Retinal pigment epithelial cell (primary cell): ENCODE measurements at regions not wholly inside any gene's neighbourhood (a gene's known extent, or its start where the extent isn't known, plus 50 kb on each side); places are given as distances from the start of the nearest gene placed in this dataset.

Source experiments
- DNase-seq: peaks from one replicate; pipeline ENCODE4 v3.0.0-alpha.2; 2010; ENCODE audit warnings: low read depth
- H3K4me3 ChIP-seq: 2 replicates; pipeline ENCODE4 v1.5.1; 2011; ENCODE audit warnings: mild to moderate bottlenecking, low read length, control low read depth, moderate library complexity
- TF ChIP-seq, protein P1 (sequence below): conservative IDR thresholded peaks from 2 replicates; pipeline ENCODE4 v1.5.1; 2011; ENCODE audit warnings: low read depth, low read length, control low read depth, inconsistent platforms

- TF ChIP-seq, protein P1, sequence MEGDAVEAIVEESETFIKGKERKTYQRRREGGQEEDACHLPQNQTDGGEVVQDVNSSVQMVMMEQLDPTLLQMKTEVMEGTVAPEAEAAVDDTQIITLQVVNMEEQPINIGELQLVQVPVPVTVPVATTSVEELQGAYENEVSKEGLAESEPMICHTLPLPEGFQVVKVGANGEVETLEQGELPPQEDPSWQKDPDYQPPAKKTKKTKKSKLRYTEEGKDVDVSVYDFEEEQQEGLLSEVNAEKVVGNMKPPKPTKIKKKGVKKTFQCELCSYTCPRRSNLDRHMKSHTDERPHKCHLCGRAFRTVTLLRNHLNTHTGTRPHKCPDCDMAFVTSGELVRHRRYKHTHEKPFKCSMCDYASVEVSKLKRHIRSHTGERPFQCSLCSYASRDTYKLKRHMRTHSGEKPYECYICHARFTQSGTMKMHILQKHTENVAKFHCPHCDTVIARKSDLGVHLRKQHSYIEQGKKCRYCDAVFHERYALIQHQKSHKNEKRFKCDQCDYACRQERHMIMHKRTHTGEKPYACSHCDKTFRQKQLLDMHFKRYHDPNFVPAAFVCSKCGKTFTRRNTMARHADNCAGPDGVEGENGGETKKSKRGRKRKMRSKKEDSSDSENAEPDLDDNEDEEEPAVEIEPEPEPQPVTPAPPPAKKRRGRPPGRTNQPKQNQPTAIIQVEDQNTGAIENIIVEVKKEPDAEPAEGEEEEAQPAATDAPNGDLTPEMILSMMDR, result no peak
- DNase-seq, result no peak
- no peak overlapping the region for H3K4me3 ChIP-seq
Measured at GRCh38 chr3:55194376-55194775, 266.5 kb upstream of the LRTM1 start.

DNA sequence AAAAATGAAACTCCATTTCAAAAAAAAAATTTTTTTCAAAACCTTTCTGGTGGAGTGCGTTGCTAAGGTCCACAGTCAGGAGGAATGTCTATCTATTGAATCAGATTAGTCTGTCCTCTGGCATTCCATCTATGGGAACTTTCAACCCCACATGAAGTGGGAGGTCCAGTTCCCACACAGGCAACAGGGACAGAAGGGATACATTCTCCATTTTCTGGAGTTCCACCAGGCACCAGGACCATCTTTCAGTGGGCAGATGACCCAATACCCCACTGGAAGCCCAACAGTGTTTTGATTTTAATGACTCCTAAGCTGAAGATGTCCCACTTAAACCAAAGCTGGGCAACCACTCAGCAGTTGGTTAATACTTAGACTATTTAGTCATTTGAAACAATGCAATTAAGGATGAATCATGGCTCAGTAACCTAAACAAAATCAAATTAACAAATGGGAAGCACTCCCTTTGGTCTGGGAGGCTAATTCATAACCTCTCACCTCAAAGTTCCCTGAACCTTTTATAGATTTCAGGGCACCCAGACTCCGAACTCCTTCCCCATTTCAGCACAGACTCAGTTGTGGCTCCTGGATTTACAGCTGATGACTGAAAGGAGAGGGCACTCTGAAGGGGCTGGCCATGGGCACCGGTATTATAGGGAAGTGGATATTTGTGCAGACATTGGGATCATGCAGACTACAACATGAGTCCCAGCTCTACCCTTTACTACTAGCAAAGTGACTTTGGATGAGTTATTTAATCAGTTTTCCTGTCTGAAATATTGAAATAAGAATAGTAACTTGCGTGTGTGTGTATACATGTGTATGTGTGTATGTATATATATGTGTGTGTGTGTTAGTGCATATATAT lies 264.3 kb upstream of the LRTM1 start:
- TF ChIP-seq, protein P1, result no peak
- no peak for DNase-seq
- H3K4me3 ChIP-seq, result no peak overlapping the region

DNA sequence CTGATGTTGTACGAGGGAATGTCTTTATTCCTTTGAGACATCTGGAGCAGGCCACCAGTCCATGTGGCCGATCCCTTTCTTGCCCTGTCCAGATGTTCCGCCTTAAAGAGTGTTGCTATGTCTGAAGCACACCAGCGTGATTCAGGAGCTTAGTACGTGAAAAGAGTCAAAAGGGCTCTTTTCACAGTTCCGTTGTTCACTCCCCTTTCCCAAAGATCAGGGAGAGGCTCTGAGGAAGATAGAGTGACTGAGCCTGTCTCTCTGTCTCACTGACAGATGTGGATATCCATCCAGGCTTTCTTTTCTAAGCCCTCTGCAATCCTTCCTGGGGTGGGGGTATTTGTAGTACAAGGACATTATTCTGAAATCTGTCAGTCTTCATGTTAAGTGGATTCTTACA lies 262.5 kb upstream of the LRTM1 start:
- TF ChIP-seq, protein P1, result no peak
- no peak for DNase-seq
- H3K4me3 ChIP-seq, result no peak overlapping the region

DNA sequence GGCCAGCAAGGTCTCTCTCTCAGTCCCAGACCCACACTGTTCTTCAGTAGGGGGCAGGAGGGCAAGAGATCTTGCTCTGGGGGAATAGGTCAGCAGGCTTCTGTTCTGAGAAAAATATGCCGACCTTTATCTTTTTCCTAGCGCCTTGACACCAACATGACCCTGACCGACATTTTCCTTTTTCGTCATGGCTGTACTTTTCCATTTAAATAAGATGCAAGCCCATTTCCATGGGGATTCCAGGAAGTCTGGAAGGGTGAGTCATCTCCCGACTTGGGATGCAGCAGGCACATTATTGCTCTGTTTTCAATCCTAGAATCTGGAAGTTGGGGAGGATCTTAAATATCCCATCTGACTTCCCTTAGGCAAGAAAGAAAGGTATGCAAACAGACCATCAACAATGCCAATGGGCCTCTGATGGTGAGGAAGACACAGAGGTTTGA lies 261.5 kb upstream of the LRTM1 start:
- no peak for DNase-seq
- no peak overlapping the region for H3K4me3 ChIP-seq
- TF ChIP-seq, protein P1, result no peak

- TF ChIP-seq, protein P1, result no peak
- H3K4me3 ChIP-seq, result no peak overlapping the region
- DNase-seq, result no peak
Measured at GRCh38 chr3:55185380-55185779, 257.5 kb upstream of the LRTM1 start.

- H3K4me3 ChIP-seq, result no peak overlapping the region
- no peak for DNase-seq
- TF ChIP-seq, protein P1, result no peak
Measured at GRCh38 chr3:55183201-55183600, 255.3 kb upstream of the LRTM1 start.

GRCh38 chr3:55180936-55181535 lies 253.2 kb upstream of the LRTM1 start:
- DNase-seq, result no peak
- H3K4me3 ChIP-seq, result no peak overlapping the region
- TF ChIP-seq, protein P1, result peak; percentile 78
